NCI-H446 (cell line): ENCODE measurements at regions not wholly inside any gene's neighbourhood (a gene's known extent, or its start where the extent isn't known, plus 50 kb on each side); places are given as distances from the start of the nearest gene placed in this dataset.
A peak's percentile ranks its signal among the peaks of the same experiment; 100 is the strongest.

Source experiments
- DNase-seq, 2 experiments: peaks; one replicate each; lab custom pipeline; 2025; lab: John Stamatoyannopoulos, UW

DNA sequence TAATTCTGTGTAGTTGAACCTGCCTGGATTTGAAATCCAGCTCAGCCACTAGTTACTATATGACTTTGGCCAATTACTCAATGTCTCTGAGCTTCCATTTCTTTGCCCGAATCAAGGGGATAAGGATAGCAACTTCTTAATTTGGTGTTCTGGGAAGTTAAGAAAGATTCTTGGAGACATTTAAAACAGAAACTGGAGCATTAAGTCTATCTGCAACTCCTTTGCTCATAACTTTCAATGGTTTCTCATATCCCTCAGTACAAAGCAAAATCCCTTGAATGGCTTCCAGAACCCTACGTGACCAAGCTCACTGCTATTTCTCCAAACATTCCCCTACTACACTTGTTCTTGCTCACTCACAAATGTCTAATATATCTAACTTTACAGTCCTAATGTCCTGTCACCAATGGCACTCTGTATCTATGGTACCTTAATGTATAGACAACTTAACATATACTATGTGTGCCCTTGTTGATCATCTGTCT, 849.1 kb upstream of the SLIT2 start:
- no peak for DNase-seq

DNA sequence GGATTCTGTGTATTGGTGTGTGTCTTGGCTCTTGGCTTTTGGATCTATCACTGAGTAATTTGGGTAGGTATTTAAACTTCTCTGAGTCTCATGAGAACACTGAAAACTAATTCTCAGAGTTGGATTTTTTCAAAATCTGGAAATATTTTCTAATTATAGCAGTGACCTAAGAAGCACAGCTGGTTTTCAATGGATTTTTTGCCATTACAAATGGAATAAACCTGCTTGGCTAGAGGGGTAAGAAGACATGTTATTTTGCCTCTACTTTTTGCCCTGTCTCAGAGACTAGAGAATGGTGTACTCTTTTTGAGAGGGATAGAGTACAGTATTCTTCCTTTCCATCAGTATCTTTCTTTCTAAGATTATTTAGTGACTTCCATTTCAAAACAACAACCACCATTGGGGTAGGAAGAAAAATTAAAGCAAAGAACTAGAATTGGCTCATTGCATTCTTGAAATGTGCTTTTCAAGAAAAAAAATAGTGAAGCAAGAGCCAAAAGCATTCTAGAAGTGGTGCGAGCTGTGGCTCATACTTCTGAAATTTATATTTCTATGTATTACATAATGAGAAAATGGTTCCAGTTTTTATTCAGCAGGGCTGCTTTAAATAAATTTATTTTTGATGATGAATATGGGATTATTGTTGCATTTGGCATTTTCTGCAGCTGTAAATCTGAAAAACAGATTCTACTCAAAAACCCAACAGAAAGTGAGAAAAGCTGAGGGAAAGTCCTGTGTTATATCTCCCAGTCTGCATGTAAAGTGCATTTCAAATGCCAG, 850.2 kb upstream of the SLIT2 start:
- no peak for DNase-seq

DNA sequence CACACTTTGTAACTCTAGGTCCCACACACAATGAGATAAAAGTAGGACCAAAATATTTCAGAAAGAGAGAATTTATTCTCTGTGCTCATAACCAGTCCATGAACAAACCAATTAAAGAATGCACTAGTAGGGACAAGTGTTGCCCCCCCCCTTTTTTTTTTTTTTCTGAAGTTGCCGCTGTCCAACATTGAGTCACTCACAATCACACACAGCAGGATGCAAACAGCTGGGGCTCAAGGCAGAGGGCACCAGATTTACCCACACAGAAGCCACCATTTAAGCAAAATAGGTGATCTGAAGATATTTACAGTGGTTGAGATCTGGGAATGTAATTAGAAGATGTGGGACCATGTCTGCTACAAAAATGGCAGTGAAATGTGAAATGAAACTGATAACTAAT, 850.9 kb upstream of the SLIT2 start:
- DNase-seq: no peak

DNA sequence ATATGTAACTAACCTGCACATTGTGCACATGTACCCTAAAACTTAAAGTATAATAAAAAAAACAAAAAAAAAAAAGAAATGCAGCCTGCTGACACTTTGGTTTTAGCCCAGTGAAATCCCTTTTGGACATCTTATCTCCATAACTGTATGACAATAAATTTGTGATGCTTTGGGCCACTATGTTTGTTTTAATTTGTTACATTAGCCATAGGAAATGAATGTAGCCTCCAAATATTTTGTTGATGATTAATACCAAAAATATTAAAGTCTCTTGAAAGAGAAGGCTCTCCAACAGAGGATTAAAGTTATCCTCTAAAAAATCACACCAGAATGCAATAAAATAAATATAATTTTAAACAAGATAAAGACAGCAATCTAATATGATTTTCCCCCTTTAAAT, 852.7 kb upstream of the SLIT2 start:
- no peak for DNase-seq

DNA sequence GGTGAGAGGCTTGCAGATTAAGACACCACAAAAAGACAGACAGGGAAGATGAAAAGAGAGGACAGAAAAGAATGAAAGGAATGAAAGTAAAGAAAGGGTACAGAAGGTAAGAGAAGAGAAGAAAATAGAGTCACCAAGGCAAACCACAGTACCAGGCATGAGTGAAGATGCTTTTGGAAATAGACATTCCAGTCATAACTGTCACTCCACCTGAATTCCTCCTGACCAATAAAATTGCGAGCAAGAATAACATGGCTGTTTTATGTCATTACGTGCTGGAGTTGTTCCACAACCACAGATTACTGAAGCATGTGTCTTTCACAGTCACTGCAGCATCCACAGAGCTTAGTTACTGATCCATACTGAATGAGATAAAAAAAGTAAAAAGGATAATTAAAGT, 864.9 kb upstream of the SLIT2 start:
- no peak for DNase-seq

DNA sequence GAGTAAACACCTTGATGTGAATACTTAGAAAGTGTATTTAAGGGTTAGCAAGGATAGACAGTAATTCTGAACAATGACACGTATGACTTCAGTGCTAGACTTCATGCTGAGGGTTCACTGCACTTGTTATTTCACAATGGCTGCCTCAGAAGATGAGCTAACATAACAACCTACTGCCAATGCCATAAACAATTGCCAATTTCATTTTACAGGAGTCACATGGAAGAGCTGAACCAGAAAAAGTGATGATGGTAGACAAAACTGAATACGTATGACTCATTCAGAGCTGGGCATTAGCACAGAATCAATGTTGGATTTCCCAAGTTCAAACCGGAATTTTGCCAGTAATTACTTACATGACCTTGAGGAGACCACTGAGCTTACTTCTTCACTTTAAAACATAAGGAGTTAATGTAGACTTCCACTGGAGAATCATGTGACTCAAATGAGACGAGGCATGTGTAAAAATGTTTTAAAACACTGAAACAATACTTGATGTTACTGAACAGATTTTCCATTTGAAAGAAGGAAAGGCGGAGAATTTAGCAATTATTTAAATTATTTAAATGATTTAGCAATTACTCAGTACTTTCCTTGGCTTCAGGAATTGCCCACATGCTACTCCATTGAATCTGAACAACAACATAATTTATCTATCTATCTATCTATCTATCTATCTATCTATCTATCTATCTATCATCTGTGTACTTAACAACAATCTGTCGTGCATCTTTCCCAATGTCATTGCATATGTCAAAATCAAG, 868.5 kb upstream of the SLIT2 start:
- peak; percentile 26 to 65 for DNase-seq

DNA sequence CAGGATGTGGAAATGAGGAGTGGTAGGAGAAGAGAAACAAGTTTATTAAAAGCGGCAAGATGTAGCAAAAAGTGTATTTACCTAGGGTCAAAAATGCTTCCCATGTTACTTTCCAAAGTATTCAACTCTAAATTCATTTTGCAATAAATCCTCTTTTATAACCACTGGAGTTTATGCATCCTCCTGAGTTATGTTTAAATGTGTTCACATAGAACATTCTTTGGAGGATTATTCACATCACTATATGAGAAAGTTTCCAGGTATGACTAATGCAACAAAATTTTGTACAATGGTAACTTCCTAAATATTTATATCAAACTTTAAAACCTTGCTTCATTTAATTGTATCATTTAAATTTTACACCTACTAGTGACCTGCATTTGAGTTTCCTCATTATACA, 870.6 kb upstream of the SLIT2 start:
- no peak for DNase-seq

DNA sequence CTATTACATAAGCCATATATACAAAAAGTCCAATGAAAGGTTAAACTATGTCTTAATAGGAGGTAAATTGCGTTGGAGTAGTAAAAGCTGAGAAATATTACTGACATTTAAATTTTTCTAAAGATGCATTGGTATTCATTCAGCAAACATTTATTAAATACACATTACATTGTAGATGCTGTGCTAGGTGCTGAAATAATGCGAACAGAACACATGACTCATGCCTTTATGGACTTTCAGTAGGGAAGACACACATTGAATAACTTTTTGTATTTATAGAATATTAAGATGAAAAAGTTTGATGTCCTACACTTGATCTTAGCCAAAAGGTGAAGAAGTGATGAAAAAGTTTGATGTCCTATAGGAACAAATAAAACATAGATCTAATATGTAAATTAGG, 871.1 kb upstream of the SLIT2 start:
- no peak for DNase-seq

DNA sequence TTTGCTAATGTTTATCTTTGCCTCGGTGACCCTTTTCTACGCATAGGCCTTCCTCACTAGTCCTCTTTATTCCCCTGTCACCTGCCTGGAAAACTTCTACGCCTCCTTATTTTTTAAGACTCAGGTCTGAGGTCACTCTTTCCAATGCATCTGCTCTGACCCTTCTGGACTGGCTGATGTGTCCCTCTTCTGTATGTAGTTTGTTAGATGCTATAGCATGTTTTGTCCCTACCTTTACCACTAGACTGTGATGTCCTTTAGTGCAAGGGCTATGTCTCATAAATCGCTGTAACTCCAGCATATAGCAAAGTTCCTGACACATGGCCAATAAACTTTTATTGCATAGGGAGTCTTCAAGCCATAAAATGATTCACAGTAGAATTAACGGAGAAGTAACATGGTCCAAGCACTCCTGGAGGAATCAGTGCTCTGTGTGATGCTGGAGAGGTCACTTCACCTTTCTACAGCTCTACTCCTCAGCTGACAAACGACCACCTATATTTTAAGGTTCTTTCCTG, 872.5 kb upstream of the SLIT2 start:
- DNase-seq: no peak

DNA sequence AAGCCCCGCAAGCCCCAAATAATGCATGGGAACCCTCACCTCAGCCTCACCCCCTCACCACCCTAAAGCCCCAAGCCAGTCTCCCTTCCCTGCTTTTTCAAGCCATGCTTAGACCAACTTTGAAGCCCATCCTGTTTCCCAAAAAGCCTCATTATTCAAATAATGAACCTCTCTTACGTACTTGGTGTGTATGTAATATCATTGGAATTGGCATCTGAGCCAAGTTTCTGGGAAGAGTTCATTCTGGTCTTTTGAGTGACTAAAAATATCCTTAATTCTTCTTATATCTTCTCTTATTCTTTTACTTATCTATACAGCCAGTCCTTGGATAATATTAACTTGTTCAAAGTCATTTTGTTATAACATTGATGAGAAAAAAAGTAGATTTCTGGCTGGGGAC, 875.8 kb upstream of the SLIT2 start:
- DNase-seq: no peak

DNA sequence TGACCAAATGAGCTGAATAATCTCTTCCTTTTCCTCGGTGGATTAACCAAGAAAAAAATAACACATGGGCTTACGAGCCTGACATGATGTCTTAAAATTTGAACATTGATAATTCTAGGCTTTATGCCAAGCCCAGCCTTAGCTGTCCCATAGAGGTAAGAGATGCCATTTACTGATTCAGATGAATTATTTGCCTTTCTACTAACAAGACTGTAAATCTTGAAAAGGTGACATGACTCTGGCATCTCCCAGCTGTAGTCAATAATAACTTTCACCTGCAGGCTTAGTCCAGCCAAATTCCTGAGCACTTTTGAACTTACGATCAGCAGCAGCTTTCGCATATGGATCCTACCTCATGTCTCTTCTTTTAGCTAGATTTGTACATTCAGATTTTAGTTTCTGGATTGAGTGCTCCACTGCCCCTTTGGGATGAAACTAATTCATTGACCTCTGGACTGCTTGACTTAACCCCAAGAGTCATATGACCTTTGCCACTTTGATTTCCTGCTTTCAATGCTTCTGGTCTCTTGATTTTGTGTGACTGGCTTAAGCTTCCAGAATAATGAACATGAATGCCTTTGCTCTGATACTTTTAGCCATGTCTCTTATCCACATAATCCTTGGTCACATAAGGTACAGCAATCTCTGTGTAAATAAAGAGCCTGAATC, 876.4 kb upstream of the SLIT2 start:
- DNase-seq: peak in 1 of 2 experiments; percentile 1

DNA sequence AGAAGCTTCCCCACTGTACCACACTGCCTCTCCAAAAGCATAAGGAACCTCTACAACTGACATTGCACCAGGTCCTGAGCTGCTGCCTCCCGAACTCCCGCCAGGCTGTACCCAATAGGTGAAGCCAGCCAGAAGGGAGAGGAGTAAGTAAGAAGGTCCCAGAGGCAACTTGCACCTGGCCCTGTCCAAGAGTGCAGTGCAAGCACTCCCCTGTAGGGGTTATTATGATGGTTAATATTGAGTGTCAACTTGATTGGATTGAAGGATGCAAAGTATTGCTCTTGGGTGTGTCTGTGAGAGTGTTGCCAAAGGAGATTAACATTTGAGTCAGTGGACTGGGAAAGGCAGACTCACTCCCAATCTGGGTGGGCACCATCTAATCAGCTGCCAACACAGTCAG, 879.3 kb upstream of the SLIT2 start:
- no peak for DNase-seq

DNA sequence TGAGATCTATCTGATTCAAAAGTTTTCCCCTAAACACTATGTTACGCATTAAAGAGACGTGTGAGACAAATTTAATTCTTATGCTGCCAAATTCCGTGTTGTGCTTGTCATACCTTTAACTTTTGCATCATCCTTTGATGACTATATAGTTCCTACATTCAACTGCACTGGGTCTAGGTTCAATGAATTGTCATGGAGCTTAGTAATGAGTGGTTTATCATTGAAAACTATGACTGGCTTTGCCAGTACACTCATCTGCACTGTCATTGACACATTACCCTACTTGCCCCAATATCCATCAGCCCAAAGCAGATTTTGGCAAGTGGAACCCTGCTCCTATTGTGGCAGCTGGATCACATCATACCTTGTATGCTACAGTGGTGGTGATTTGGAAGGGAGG, 882.9 kb upstream of the SLIT2 start:
- no peak for DNase-seq

DNA sequence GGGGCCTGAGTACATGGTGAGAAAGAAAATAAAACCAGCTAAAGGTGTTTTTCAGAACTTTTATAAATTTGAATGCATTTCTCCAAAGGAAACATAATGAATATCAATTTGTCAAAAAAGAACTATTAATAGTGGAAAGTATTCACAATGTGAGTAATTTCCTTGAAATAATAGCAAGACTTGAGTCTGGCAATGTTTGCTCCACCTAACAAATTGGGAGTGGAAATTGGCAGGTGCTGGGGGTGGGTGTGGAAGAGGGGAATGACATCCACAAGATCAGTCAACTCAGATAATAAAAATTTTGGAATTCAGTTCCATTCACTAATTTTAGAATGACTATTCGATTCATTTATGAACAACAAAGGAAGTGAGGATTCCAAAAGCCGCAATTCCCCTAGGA, 884.8 kb upstream of the SLIT2 start:
- no peak for DNase-seq

DNA sequence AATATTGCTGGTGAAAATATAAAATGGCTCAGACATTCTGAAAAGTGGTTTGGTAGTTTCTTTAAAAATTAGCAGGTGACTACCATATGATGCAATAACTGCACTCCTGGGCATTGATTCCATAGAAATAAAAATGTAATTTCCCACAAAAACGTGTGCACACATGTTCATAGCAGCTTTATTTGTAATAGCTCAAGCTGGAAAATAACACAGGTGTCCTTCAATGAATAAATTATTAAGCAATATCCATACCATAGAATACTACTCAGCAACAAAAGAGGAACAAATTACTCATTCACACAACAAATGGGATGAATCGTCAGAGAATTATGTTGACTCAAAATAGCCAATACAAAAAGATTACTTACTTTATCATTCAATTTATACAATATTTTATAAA, 893.7 kb upstream of the SLIT2 start:
- no peak for DNase-seq

DNA sequence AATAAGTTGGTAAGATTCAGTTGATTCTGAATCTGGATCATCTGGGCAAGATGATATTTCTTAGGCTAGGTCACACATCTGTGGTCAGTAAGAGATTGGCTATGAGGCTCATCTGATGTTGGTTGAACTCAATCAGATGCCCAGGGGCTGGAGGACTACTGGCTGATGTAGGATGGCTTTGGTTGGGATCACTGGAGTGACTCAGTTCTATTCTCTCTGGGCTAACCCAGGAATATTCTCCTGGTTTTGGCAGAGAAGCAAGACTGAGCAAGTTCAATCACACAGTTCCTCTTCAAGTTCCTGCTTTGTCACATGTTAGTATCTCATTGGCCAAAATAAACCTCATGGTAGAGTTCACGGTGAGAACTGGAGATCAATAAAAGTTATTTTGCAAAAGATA, 902.3 kb upstream of the SLIT2 start:
- DNase-seq: no peak

DNA sequence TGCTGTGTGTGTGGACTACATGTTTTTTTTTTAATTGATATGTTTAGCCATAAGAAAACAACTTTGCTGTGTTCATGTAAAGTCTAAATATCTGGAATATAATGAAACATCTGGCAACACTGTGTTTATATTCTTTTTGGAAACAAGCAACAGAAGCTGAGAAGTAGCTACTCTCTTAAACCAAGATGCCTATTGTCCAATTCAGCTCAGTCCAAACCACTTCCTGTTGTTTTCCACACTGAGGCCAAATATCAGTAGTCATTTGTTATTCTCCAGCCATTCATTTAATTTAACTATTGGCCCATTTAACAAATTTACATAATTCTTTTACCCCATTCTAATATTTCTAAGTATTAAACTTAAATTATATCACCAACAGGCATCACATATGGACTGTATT, 903.0 kb upstream of the SLIT2 start:
- no peak for DNase-seq

DNA sequence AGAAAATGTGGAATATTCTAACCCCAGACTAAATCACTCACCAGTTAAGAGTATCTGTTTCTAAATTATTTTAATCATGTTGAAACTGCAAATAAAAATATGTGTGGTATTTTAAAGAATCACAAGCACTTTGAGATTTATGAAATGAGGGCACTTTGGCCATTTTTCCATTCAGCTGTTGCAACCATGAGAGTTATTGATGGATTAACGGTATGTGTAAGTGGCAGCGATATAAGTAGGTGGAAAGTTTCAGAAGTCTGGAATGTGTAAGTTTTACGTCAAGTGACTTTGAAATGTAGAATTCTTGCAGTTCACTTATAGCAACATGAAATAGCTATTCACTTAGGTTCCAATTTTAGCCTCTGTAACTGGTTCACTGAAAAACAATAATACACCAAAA, 905.1 kb upstream of the SLIT2 start:
- DNase-seq: no peak

DNA sequence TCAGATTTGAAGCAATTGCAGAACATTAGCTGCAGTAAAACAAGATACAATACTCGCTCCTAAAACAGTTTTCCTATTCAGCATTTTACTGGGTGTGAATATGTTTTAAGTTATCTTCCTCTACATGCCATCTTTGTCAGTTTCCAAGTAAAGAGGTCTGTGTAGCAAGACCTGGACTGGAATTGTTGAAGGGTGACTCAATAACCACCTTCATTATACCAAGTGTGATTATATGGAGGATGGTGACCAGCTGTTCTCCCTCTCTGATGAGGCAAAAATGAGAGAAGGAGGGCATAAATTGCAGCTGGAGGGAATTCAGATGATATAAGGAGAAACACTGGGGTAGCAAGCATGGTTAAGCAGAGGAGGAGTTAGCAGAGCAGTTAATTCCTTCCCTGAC, 922.1 kb upstream of the SLIT2 start:
- no peak for DNase-seq

DNA sequence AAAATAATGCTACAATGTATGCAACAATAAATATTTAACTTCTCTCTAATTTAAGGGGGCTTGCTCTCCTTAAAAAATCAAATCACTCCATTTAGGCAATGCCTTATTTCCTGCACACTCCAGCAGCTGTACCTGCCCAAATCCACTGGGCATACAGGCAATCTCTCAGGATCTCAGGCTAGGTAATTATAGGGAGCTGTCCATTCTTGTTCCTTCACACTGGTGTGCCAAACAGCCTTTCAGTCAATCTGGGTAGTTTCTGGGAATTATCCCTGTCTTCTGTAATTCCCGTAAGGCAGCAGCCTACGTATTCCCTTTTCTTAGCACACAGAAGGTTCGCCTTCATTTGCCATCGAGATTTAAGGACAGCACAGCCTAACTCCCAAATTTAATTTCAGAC, 922.6 kb upstream of the SLIT2 start:
- no peak for DNase-seq

DNA sequence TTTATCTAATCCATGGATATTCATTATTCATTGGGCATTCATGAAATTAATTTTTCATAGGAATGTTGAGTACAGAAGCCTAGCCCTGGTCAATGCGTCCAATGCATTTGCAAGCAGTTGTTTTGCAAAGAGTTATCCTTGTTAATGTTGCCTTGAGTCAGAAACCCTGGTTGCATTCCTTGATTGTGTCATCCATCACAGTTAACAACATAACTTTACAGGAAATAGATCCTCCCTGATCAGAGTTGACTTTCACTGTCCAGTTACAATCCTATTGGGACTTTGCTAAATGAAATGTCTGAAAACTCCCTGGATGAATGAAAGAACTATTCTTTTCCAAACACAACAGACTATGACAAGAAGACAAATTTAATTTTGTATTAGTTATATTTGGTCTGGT, 924.3 kb upstream of the SLIT2 start:
- DNase-seq: no peak

DNA sequence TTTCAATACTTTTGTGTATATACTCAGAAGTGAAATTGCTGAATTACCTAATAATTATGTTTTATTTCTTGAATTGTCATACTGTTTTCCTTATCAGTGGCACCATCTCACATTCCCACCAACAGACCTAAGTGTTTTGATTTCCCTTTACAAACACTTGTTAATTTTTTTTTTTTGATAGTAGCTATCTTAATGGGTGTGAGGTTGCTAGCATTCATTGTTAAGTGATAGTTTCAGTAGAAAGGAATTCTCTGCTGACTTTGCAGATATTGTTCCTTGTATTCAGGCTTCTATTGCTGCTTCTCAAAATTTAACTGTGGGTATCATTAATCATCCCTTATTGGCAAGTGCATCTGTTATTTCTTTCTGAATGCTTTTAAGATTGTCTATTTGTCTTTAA, 927.5 kb upstream of the SLIT2 start:
- no peak for DNase-seq

DNA sequence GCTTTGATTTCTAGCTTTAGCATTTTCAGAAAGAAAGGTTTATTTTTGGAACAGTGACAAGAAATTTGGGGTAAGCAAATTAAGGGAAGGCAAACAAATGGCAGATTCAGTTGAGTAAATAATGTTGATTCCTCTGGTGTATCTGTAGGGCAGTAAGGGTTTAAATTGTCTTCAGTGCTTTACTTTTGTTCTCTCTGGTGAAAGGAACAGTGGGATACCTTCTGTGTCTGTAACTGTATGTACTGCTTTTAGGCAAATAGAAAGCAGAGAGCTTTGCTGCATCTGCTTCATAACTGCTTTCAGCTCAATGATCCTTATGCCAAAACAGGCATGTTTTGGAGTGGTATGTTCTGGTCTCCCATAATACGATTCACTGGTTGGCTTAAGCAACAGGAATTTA, 932.1 kb upstream of the SLIT2 start:
- DNase-seq: no peak
